NB4 (cell line): ENCODE measurements at regions not wholly inside any gene's neighbourhood (a gene's known extent, or its start where the extent isn't known, plus 50 kb on each side); places are given as distances from the start of the nearest gene placed in this dataset.

Experiments used
- CTCF ChIP-seq: IDR thresholded peaks from one replicate; pipeline ENCODE4 v1.5.1; 2012; ENCODE audit warnings: low read depth, low read length
- MYC ChIP-seq: IDR thresholded peaks from 2 replicates; pipeline ENCODE4 v1.6.1; 2011; ENCODE audit warnings: low read depth, low read length
- POLR2A ChIP-seq: IDR thresholded peaks from 2 replicates; pipeline ENCODE4 v1.6.1; 2011; ENCODE audit warnings: mild to moderate bottlenecking; ENCODE audit not compliant: insufficient read length; ENCODE audit errors: extremely low read depth

DNA sequence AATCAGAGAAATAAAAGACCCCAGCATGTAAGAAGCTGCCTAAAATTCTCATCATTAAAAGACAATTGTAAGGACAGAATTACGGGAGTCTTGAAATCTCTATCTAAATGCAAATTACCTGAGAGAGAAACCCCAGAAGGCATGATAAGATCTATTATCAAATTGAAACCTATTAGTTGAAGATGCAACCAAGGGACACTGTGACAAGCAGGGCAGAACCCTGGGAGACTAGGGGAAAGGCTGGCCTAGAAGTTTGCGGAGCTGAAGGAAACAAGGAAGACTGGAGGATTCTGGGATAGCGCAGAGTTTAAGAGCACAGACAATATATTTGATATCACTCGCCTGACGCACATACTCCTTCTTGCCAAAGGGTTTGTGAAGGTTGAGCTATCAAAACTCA, 319.5 kb upstream of the CHAC2 start:
- no peak for TF ChIP-seq POLR2A
- TF ChIP-seq CTCF: no peak
- no peak for TF ChIP-seq MYC
